ENCODE measurements at regions not wholly inside any gene's neighbourhood (a gene's known extent, or its start where the extent isn't known, plus 50 kb on each side); places are given as distances from the start of the nearest gene placed in this dataset.

DNA sequence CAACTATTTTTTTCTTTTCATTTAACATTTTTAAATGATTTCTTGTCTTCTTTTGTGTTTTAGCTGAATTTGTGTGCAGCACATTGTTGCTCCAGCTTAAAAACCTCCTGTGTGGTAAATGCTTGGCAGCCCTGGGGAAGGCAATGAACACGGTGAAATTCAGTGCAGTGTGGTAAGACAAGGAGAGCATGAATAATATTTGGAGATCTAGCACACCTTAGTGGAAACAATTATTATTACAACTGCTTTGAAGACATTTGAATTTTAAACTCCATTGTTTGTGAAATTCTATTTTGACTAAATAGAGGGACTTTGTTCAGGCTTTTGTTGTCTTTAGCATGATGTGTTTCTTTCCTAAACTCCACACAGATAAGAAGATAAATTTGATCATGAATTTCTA is 242.6 kb upstream of the CXADR start:
- TF ChIP-seq, protein P1, sequence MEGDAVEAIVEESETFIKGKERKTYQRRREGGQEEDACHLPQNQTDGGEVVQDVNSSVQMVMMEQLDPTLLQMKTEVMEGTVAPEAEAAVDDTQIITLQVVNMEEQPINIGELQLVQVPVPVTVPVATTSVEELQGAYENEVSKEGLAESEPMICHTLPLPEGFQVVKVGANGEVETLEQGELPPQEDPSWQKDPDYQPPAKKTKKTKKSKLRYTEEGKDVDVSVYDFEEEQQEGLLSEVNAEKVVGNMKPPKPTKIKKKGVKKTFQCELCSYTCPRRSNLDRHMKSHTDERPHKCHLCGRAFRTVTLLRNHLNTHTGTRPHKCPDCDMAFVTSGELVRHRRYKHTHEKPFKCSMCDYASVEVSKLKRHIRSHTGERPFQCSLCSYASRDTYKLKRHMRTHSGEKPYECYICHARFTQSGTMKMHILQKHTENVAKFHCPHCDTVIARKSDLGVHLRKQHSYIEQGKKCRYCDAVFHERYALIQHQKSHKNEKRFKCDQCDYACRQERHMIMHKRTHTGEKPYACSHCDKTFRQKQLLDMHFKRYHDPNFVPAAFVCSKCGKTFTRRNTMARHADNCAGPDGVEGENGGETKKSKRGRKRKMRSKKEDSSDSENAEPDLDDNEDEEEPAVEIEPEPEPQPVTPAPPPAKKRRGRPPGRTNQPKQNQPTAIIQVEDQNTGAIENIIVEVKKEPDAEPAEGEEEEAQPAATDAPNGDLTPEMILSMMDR (conservative IDR thresholded peaks at IDR 0.05): peak; percentile 61
- TF ChIP-seq ZFX (IDR thresholded peaks at IDR 0.05): no peak

Data from C4-2B (cell line).